ENCODE measurements at regions not wholly inside any gene's neighbourhood (a gene's known extent, or its start where the extent isn't known, plus 50 kb on each side); places are given as distances from the start of the nearest gene placed in this dataset.

DNA sequence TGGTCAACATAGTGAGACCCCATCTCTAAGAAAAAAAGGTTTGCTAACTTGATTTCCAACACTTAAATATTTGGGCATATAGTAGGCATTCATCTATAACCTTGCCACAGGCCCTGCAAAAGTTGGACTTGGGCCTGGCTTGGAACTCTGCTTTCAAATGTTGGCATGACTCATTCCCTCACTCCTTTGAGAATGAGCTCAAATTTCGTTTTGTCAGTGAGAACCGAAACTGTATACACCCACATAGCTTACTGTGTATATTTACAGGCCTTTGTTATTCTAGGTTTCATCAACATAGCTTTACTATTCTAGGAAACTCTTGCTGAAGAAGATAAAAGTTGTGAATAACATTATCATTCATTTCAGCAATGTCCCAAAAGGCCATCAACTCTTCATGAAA lies 88.7 kb upstream of the ELOVL6 start:
- TF ChIP-seq, protein P1, sequence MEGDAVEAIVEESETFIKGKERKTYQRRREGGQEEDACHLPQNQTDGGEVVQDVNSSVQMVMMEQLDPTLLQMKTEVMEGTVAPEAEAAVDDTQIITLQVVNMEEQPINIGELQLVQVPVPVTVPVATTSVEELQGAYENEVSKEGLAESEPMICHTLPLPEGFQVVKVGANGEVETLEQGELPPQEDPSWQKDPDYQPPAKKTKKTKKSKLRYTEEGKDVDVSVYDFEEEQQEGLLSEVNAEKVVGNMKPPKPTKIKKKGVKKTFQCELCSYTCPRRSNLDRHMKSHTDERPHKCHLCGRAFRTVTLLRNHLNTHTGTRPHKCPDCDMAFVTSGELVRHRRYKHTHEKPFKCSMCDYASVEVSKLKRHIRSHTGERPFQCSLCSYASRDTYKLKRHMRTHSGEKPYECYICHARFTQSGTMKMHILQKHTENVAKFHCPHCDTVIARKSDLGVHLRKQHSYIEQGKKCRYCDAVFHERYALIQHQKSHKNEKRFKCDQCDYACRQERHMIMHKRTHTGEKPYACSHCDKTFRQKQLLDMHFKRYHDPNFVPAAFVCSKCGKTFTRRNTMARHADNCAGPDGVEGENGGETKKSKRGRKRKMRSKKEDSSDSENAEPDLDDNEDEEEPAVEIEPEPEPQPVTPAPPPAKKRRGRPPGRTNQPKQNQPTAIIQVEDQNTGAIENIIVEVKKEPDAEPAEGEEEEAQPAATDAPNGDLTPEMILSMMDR (conservative IDR thresholded peaks at IDR 0.05; ENCODE audit: low read depth, low read length) = no peak
- TF ChIP-seq EZH2 (IDR thresholded peaks at IDR 0.05; ENCODE audit: borderline replicate concordance, low read depth, low read length, poor library complexity, severe bottlenecking) = no peak

Data from A673 (cell line).